ENCODE measurements at regions not wholly inside any gene's neighbourhood (a gene's known extent, or its start where the extent isn't known, plus 50 kb on each side); places are given as distances from the start of the nearest gene placed in this dataset.
"Not testable (repeated sequence)": the region's sequence is repeated elsewhere in the genome, so short reads cannot be mapped to it uniquely, and the experiment has no call there.

DNA sequence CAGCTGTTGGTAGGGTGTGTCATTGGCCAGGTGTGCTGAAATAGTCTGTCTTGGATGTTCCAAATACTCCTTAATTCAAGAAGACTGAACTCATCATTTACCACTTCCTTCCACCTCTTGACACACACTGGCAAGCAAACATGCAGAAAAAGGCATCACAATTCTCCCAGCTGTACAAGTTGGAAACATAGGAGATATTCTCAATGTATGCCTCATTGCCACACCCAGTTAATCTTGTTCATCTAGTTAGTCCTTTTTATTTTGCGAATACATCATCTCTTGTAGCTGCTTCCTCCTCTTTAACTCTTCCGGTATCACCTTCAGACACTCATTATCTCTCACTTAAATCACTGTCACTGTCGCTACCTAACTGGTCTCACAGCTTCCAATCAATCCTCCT is 75.1 kb upstream of the GOT2 start:
- DNase-seq (ENCODE audit: low read depth) = no peak

DNA sequence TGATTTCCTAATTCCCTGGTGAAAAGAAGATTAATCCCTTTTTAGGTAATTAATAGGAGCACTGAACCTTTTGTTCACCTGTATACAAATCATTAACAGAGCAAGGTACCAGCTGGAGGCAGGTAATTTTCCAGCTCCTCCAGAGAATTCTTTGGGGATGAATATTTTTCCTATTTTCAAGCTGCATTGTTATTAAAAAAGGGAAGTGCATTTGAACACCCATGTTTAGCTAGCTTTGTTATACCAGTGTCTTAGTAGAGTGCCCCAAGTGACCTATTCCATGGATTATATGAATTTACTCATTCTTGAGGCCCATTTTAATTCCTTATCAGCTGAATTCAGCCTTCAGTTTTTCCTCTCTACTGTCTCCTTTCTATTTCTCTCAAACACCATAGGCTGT is 73.2 kb upstream of the GOT2 start:
- DNase-seq (ENCODE audit: low read depth) = no peak

DNA sequence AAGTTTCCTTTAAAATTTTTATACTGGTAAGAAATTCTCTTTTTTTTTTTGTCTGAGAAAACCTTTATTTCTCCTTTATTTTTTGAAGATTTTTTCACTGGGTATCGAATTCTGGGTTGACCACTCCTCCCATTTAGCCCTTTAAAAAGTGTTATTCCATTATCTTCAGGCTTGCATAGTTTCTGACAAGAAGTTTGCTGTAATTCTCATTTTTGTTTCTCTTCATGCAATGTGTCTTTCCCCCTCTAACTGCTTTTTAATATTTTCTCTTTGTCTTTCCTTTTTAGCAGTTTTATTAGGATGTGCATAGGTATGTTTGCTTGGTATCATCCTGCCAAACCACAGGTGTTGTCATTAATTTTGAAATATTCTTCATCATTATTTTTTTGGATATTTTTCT is 67.7 kb upstream of the GOT2 start:
- DNase-seq (ENCODE audit: low read depth) = no peak

DNA sequence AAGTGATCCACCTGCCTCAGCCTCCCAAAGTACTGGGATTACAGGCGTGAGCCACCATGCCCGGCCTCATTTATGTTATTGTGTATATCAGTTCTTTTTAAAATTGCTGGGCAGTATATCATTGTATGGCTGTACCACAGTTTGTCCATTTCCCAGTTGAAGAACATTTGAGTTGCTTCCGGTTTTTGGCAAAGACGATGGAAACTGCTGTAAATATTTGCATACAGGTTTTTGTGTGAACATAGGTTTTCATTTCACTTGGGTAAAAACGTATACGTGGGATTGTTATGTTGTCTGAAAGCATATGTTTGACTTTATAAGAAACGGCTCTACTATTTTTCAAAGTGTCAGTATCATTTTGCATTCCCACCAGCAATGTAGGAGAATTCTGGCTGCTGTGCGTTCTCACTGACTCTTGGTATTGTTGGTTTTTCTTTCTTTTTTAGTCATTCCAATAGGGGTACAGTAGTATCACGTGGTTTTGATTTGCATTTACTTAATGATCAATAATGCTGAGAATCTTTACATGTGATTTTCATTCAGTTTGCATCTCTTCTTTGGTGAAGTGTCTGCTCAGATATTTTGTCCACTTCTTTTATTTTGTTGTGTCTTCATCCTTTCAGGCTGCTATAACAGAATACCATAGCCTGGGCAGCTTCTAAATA is 63.2 kb upstream of the GOT2 start:
- DNase-seq (ENCODE audit: low read depth) = no peak

DNA sequence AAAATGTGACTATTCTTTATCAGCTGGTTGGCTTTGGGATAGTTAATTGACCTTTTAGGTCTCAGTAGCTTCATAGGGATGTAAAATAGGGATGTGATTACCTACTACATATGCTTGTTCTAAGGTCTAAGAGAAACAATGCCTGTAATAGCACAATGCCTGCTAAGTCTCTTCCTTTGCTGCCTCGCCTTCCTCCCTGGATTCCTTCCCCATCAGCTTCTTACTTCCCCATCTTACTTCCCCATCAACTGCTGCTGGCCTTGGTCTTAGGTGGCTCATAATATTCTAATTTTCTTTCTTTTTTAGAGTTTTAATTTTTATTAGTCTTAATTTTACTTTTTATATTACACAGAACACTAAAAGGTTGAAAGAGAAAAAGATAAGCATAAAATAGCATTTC is 59.2 kb upstream of the GOT2 start:
- DNase-seq (ENCODE audit: low read depth) = no peak

DNA sequence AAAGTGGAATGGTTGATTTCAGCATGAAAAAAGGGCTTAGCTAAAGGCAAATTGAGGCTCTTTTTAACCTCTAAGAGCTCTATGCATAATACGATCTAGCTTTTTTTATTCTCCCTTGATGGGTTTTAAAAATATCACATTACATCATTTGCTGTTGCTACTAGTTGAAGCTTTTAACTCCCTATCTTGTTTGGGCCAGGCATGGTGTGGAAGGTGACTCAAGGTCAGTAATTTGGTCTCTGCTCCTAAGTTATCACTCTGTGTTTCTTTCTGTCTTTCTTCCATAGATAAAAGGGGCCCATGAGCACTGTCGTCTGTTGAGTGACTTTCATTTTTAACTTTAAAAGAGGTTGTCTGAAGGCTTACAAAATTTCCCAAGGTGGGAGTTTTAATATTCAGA is 58.1 kb upstream of the GOT2 start:
- DNase-seq (ENCODE audit: low read depth) = no peak

DNA sequence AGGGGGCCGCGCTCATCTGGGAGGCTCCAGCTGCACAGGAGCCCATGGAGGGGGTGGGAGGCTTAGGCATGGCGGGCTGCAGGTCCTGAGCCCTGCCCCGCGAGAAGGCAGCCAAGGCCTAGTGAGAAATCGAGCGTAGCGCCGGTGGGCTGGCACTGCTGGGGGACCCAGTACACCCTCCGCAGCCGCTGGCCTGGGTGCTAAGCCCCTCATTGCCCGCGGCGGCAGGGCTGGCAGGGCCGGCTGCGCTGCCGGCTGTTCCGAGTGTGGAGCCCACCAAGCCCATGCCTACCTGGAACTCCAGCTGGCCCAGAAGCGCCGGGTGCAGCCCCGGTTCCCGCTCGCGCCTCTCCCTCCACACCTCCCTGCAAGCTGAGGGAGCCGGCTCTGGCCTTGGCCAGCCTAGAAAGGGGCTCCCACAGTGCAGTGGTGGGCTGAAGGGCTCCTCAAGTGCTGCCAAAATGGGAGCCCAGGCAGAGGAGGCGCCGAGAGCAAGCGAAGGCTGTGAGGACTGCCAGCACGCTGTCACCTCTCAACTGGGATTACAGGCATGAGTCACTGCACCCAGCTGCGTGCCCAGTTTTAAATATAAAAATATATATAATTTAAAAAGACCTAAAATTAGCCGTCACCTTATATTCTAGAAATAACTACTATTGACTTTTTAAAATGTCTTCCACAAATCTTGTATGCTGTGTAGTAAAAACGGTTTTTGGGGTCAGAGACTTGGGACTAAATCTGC is 56.9 kb upstream of the GOT2 start:
- not testable (repeated sequence) for DNase-seq (ENCODE audit: low read depth)

DNA sequence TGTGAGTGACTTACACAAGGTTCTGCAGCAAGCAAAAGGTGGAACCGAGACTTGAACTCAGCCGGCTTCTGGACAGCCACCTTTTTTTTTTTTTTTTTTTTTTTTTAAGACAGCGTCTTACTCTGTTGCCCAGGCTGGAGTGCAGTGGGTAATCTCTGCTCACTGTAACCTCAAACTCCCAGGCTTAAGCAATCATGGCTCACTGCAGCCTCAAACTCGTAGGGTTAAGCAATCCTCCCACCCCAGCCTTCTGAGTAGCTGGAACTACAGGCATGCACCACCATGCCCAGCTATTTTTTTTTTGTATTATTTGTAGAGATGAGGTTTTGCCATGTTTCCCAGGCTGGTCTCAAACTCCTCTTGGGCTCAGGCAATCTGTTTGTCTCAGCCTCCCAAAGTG is 55.2 kb upstream of the GOT2 start:
- DNase-seq (ENCODE audit: low read depth) = no peak

Measured in activated T-cell treated with anti-CD3 and anti-CD28 coated beads for 1 hour (primary cell).